IPS DF 4.7 (cell line): ENCODE measurements at regions not wholly inside any gene's neighbourhood (a gene's known extent, or its start where the extent isn't known, plus 50 kb on each side); places are given as distances from the start of the nearest gene placed in this dataset.
"Not testable (repeated sequence)": the region's sequence is repeated elsewhere in the genome, so short reads cannot be mapped to it uniquely, and the experiment has no call there.

Experiments
- DNase-seq: peaks from one replicate; pipeline ENCODE4 v3.0.0-alpha.2; 2013; ENCODE audit warnings: low spot score; ENCODE audit errors: extremely low read depth

DNA sequence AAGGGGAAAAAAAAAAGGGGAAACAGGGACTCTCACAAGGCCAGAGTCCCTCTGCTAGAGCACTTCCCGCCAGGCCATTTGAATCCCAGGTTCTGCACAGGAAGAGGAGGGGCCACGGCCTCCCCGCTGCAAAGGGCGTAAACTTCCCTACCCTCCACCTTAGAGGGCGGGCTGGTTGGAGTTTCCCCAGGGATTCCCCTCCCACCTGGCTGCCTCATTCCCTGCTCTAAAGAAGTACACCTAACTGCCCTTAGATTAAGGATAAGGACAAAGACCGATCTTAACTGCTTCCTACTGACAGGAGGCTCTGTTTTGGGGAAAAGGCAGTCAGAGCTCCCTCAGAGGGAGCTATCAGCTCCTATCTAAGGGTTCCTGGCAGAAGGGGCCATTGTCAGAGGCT lies 102.0 kb upstream of the ARMC3 start:
- no peak for DNase-seq

DNA sequence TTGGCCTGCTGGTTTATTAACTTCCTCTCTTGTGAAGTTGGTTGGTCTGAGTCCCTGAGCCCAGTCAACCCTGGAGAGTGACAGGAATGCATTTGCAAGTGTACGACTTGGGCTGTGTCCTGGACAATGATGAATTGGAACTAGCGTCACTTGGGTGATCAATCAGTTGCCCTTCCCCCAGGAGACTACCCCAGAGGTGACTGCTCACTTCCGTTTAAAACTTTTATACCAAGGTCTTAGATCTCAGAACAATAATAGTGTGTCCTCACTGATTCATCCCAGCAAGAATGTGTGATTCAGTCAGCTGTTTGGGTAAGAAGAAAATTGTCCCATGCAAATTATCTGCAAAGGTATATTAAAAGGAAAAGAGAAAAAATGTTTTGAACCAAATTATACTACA lies 102.9 kb upstream of the ARMC3 start:
- no peak for DNase-seq

DNA sequence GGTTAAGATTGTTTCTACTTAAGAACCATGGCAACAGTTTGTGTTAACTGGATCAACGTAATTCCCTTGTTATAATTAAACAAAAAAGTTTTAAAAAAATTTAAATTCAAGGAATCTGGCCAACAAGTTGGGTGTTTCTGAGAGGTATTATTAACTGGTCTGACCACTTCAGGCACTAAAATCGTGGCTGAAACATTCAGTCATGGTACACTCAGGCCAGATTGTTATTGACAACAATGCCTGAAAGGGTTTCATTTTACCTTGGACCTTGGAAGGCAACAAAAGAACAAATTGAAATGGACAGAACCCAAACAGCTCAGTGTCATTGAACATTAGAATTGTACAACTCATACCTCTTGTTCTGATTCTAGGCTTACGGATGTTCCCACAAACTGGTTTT lies 103.3 kb upstream of the ARMC3 start:
- no peak for DNase-seq

DNA sequence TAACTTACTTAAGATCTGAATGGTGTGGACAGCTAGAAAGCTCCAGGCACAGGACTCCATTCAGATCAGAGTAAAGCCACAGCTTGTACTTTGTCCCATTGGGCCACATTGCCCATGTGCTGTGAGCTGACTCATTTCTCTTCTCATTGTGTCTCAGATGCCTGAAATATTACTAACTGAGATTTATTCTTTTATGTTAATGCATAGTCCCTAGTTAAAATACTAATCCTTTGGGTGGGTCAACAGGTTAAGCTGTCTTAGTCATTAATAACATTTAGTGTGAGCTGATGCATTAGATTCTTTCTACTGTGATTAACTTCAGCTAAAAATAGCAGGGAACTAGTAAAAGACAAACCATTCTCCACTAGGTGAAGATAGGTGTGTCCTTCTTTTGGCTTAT lies 104.7 kb upstream of the ARMC3 start:
- DNase-seq = no peak

DNA sequence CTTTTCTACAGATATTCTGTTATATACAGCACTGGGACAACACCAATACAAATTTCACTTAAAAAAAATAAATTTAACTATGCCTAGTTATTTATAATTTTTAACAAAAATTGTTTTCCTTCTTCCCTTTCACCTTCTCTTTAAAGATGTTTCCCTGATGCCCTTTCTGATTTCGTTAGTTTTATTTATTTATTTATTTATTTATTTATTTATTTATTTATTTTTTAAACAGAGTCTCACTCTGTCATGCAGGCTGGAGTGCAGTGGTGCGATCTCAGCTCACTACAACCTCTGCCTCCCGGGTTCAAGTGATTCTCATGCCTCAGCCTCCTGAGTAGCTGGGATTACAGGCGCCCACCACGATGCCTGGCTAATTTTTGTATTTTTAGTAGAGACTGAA lies 105.9 kb upstream of the ARMC3 start:
- not testable (repeated sequence) for DNase-seq

DNA sequence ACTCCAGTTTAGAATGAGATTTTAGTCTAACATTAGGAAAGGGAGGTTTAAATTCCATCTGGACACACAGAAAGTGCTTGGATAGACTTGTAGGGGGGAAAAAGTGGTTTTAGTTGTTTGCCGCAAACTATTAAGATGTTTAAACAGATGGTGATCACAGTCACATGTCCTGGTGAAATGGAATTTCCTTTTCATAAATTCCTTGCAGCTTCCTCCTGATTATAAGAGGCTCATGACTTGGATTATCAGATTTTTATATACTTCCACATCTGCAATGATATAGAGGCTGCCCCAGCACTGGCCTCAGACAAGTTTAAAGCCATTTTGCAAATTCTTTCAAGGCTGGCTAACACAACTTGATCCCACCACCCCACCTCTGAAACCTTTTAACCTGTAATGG lies 106.4 kb upstream of the ARMC3 start:
- no peak for DNase-seq

GRCh38 chr10:22816298-22816653 lies 101.9 kb upstream of the PIP4K2A start:
- DNase-seq = no peak

DNA sequence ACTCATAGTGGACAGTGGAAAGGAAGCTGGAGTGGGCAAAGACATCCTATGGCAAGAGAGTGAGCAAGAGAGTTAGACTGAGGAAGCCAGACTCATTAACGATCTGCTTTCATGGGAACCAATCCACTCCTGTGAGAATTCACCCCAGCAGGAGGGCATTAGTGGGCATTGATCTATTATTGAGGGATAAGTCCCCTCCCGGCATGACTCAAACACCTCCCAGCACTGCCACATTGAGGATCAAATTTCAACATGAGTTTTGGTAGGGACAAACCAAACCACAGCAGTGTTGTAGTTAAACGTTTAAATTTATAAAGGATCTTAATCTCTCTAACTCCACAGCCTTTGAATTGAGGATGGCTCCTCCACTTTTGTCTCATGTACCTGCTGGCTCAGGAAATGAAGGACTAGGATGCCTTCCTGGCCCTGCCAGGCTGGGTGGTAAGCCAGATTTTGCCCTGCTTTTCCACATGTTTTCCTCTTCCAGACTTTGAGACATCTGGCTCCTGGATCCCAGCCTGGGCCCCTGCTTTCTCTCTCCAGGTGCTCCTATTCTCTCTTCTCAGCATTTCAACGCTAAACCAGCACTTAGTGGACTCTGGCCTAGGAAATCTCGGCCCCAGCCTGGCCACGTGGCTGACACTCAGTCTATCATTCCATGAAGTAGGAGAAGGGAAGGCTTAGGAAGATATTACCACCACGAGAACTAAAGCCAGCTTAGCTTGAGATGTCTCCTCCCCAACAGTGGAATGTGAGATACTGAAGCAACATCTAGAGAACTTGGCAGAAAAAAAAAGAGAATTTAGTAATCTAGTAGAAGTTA lies 96.5 kb upstream of the PIP4K2A start:
- DNase-seq = peak; percentile 49

DNA sequence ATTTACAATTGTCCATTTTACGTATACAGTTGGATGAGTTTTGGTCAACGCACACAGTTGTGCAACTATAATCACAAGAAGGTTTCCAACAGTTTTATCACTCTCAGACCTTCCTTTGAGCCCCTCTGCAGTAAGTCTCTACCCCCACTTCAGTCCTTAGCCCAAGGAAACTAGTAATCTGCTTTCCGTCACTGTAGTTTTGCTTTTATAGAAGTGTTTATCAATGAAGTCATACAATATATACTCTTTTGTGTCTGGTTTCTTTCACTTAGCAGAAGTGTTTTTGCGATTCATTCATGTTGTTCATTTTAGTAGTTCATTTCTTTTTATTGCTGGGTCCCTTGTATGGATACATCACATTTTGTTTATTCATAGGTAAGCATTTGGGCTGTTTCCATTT lies 92.9 kb upstream of the PIP4K2A start:
- DNase-seq = no peak

- DNase-seq = no peak
These were observed 90.9 kb upstream of the PIP4K2A start for GRCh38 chr10:22805304-22805703.

- DNase-seq = no peak
These were observed 89.0 kb upstream of the PIP4K2A start for GRCh38 chr10:22803261-22803885.

GRCh38 chr10:22801785-22802184 lies 87.4 kb upstream of the PIP4K2A start:
- no peak for DNase-seq

DNA sequence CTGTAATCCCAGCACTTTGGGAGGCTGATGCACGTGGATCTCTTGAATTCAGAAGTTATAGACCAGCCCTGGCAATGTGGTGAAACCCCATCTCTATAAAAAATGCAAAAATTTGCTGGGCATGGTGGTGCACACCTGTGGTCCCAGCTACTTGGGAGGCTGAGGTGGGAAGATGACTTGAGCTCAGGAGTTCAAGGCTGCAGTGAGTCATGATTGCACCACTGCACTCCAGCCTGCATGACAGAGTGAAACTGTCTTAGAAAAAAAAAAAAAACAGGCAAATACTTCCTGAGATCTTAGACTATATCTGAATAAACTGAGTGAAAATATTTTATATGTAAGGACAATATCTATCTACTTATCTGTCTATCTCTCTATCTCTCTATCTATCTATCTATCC lies 83.4 kb upstream of the PIP4K2A start:
- DNase-seq = not testable (repeated sequence)

GRCh38 chr10:22795546-22795945 lies 81.2 kb upstream of the PIP4K2A start:
- DNase-seq = no peak

DNA sequence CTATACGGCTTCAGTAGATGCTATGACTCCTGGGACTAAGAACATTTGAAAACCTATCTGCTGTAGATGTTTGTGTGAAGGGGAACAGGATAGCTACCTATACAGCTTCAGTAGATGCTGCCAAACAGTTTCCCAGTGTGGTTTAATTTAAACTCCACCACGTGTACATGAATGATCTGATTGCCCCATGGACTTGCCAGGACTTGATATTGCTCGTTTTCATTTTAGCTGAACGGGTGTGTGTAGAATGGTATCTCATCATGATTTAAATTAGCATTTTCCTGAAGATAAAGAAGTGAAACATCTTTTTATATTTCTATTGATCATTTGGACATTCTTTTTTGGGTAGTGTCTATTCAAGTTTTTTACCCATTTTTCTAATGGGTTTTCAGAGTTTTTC lies 77.8 kb upstream of the PIP4K2A start:
- DNase-seq = no peak

DNA sequence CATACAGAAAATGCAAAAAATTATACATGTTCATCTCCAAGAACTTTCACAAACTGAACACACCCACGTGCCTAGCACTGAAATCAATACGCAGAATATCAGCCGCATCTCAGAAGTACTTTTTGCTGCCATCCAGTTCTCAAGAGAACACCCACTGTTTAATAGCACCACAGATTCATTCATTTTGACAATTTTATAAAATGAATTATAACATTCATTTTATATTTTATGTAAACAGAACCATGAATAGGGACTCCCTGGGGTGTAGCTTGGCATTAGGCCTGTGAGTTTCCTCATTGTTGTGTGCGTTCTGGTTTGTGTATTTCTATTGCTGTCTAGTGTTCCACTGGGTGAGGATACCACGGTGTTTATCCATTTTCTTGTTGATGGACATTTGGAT lies 77.3 kb upstream of the PIP4K2A start:
- no peak for DNase-seq

DNA sequence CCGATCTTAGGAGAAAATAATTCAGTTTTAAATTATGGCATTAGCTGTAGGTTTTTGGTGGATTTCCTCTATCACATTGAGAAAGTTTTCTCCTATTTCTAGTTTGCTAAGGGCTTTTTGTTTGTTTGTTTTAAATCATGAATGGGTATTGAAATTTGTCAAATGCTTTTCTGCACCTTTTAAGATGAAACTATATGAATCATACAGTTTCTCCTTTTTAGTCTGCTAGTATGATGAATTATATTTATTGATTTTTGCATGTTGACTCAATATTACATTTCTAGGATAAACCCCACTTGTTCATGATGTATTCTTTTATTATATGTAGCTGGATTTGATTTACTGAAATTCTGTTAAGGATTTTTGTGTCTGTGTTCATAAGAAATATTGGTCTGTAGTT lies 70.3 kb upstream of the PIP4K2A start:
- no peak for DNase-seq

- DNase-seq = no peak
These were observed 69.4 kb upstream of the PIP4K2A start for GRCh38 chr10:22783807-22784206.

- no peak for DNase-seq
These were observed 66.1 kb upstream of the PIP4K2A start for GRCh38 chr10:22780474-22780885.

GRCh38 chr10:22779331-22780019 lies 65.1 kb upstream of the PIP4K2A start:
- no peak for DNase-seq

- DNase-seq = no peak
These were observed 59.7 kb upstream of the PIP4K2A start for GRCh38 chr10:22774102-22774501.

DNA sequence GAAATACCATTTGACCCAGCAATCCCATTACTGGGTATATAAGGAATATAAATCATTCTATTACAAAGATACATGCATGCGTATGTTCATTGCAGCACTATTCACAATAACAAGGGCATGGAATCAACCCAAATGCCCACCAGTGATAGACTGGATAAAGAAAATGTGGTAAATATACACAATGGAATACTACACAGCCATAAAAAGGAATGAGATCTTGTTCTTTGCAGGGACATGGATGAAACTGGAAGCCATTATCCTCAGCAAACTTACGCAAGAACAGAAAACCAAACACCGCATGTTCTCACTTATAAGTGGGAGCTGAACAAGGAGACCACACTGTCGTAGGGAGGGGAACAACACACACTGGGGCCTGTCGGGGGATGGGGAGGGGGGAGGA lies 57.3 kb upstream of the PIP4K2A start:
- DNase-seq = not testable (repeated sequence)

DNA sequence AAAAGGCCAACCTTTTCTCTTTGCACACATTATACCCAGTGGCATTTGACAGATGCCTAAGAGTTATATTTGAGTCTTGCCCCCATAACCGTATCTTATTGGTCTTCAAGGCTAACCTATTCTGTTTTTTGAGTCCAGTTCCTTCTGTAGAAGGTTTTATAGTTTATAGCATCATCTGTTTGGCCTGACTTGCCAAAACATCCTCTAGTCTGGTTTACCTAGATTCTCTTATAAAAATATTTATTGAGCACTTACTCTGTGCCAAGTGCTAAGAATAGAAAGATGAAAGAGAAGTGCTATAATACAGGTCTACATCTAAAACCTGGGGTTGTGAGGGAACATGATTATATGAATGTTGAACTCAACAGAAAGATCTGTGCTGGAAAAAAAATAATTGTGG lies 55.9 kb upstream of the PIP4K2A start:
- DNase-seq = no peak
